HTR-8/SVneo (cell line): ENCODE measurements at regions not wholly inside any gene's neighbourhood (a gene's known extent, or its start where the extent isn't known, plus 50 kb on each side); places are given as distances from the start of the nearest gene placed in this dataset.

Experiments
- DNase-seq: peaks from one replicate; pipeline ENCODE4 v3.0.0; 2011; ENCODE audit warnings: low spot score, mixed read lengths; ENCODE audit not compliant: insufficient read length
- FAIRE-seq: peaks from 2 replicates; lab custom pipeline; 2011; peaks lifted over from hg19 to GRCh38; lab: Jason Lieb, UNC

- no peak for FAIRE-seq
- DNase-seq, result peak; percentile 22
These were observed 397.7 kb upstream of the HNRNPA3 start for GRCh38 chr2:176814740-176815367.

- DNase-seq, result peak; percentile 21
- FAIRE-seq, result no peak
These were observed 395.5 kb upstream of the HNRNPA3 start for GRCh38 chr2:176817061-176817565.

- no peak for FAIRE-seq
- DNase-seq, result no peak
These were observed 394.5 kb upstream of the HNRNPA3 start for GRCh38 chr2:176818076-176818475.

- DNase-seq (no peak), FAIRE-seq (no peak)
These were observed 394.0 kb upstream of the HNRNPA3 start for GRCh38 chr2:176818617-176819016.

GRCh38 chr2:176819306-176819705 lies 393.3 kb upstream of the HNRNPA3 start:
- FAIRE-seq (no peak), DNase-seq (no peak)

- no peak for DNase-seq
- FAIRE-seq, result no peak
These were observed 392.1 kb upstream of the HNRNPA3 start for GRCh38 chr2:176820371-176820932.

GRCh38 chr2:176821350-176821749 lies 391.2 kb upstream of the HNRNPA3 start:
- no peak for FAIRE-seq

GRCh38 chr2:176822060-176822459 lies 390.5 kb upstream of the HNRNPA3 start:
- no peak for DNase-seq
- FAIRE-seq, result no peak

More at GRCh38 chr2:176821350-176821749, 391.2 kb upstream of the HNRNPA3 start:
- DNase-seq, result peak; percentile 5

GRCh38 chr2:176826356-176826755 lies 386.2 kb upstream of the HNRNPA3 start:
- FAIRE-seq, result no peak
- DNase-seq, result no peak

GRCh38 chr2:176826984-176827668 lies 385.5 kb upstream of the HNRNPA3 start:
- FAIRE-seq, result no peak
- DNase-seq, result no peak

- DNase-seq (no peak), FAIRE-seq (no peak)
These were observed 382.2 kb upstream of the HNRNPA3 start for GRCh38 chr2:176830362-176830761.

- FAIRE-seq (no peak), DNase-seq (no peak)
These were observed 380.5 kb upstream of the HNRNPA3 start for GRCh38 chr2:176832086-176832485.

GRCh38 chr2:176833671-176834070 lies 378.9 kb upstream of the HNRNPA3 start:
- FAIRE-seq, result no peak

GRCh38 chr2:176834226-176834625 lies 378.4 kb upstream of the HNRNPA3 start:
- FAIRE-seq (no peak), DNase-seq (no peak)

More at GRCh38 chr2:176833671-176834070, 378.9 kb upstream of the HNRNPA3 start:
- no peak for DNase-seq

- FAIRE-seq, result no peak
- DNase-seq, result no peak
These were observed 369.4 kb upstream of the HNRNPA3 start for GRCh38 chr2:176843208-176843607.

- no peak for FAIRE-seq
- no peak for DNase-seq
These were observed 368.1 kb upstream of the HNRNPA3 start for GRCh38 chr2:176844461-176844860.

GRCh38 chr2:176845718-176846117 lies 366.9 kb upstream of the HNRNPA3 start:
- no peak for FAIRE-seq
- DNase-seq, result no peak

GRCh38 chr2:176847575-176847974 lies 365.0 kb upstream of the HNRNPA3 start:
- FAIRE-seq (no peak), DNase-seq (no peak)

GRCh38 chr2:176848844-176849243 lies 363.8 kb upstream of the HNRNPA3 start:
- no peak for FAIRE-seq

GRCh38 chr2:176851200-176851888 lies 361.2 kb upstream of the HNRNPA3 start:
- DNase-seq (no peak), FAIRE-seq (no peak)

More at GRCh38 chr2:176848844-176849243, 363.8 kb upstream of the HNRNPA3 start:
- DNase-seq, result no peak
